ENCODE measurements at regions not wholly inside any gene's neighbourhood (a gene's known extent, or its start where the extent isn't known, plus 50 kb on each side); places are given as distances from the start of the nearest gene placed in this dataset.

GRCh38 chr5:25025831-25026230 is 381.1 kb upstream of the CDH10 start:
- no TSS peak for BruUV-seq (replicated peaks)
- Mint-ChIP-seq H3K4me3 (ENCODE audit: unreplicated experiment) (no peak overlapping the region), H3K9me3 (ENCODE audit: unreplicated experiment) (no peaks in the 10 kb centered on the region), H3K36me3 (ENCODE audit: insufficient read depth, unreplicated experiment) (peaks cover 5% of the 10 kb centered on the region), H3K27me3 (ENCODE audit: insufficient read depth, unreplicated experiment) (no peaks in the 10 kb centered on the region), H3K27ac (ENCODE audit: low read depth, unreplicated experiment) (no peak overlapping the region), H3K4me1 (ENCODE audit: insufficient read depth, unreplicated experiment) (peaks cover 3% of the 10 kb centered on the region)
- intact Hi-C loops (cut with micrococcal nuclease): no loop called here
- CTCF ChIA-PET: interaction anchor here (1.1 to 1.2 kb wide), 2 partner anchors 34 to 380 kb away, joined by 3 to 5 read pairs; no protein-coding TSS in a partner anchor
- no peak for DNase-seq (ENCODE audit: unreplicated experiment)
- POLR2A ChIA-PET: no interaction called here
- TF ChIP-seq, protein P1, sequence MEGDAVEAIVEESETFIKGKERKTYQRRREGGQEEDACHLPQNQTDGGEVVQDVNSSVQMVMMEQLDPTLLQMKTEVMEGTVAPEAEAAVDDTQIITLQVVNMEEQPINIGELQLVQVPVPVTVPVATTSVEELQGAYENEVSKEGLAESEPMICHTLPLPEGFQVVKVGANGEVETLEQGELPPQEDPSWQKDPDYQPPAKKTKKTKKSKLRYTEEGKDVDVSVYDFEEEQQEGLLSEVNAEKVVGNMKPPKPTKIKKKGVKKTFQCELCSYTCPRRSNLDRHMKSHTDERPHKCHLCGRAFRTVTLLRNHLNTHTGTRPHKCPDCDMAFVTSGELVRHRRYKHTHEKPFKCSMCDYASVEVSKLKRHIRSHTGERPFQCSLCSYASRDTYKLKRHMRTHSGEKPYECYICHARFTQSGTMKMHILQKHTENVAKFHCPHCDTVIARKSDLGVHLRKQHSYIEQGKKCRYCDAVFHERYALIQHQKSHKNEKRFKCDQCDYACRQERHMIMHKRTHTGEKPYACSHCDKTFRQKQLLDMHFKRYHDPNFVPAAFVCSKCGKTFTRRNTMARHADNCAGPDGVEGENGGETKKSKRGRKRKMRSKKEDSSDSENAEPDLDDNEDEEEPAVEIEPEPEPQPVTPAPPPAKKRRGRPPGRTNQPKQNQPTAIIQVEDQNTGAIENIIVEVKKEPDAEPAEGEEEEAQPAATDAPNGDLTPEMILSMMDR (IDR thresholded peaks at IDR 0.05; ENCODE audit: unreplicated experiment): no peak

DNA sequence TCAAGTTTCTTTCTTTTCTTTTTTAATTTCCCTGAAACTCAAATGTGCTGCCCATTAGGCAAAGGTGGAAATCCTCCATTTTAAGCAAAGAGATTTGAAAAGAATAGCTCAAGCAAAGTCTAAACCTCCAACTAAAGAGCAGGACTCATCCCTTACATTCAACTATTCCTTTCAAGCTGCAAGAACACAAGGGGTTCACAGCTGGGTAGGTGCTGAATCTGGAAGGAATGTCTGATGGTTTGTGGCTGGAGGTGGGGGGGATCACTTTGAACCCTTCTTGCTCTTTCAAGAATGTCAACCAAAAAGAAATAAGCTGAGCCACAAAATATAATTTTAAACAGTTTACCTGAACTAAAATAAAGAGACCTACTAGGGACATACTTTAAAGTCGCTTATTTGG is 375.7 kb upstream of the CDH10 start:
- TF ChIP-seq, protein P1 (IDR thresholded peaks at IDR 0.05; ENCODE audit: unreplicated experiment): no peak
- Mint-ChIP-seq H3K4me3 (ENCODE audit: unreplicated experiment) (no peak overlapping the region), H3K4me1 (ENCODE audit: insufficient read depth, unreplicated experiment) (peaks cover 7% of the 10 kb centered on the region), H3K36me3 (ENCODE audit: insufficient read depth, unreplicated experiment) (peaks cover 5% of the 10 kb centered on the region), H3K27ac (ENCODE audit: low read depth, unreplicated experiment) (no peak overlapping the region), H3K27me3 (ENCODE audit: insufficient read depth, unreplicated experiment) (no peaks in the 10 kb centered on the region), H3K9me3 (ENCODE audit: unreplicated experiment) (no peaks in the 10 kb centered on the region)
- intact Hi-C loops (cut with micrococcal nuclease): no loop called here
- ChIA-PET POLR2A (no interaction called here), CTCF (interaction anchor here (0.6 kb wide), 2 partner anchors 20 to 1309 kb away, joined by 3 to 4 read pairs; no protein-coding TSS in a partner anchor)
- BruUV-seq (replicated peaks): no TSS peak
- DNase-seq (ENCODE audit: unreplicated experiment): no peak

GRCh38 chr5:25009063-25009462 is 364.3 kb upstream of the CDH10 start:
- intact Hi-C loops (cut with micrococcal nuclease): loop anchor here (10.0 kb wide), 1 partner anchor 564 kb away; no protein-coding TSS in a partner anchor
- H3K4me1 Mint-ChIP-seq (ENCODE audit: insufficient read depth, unreplicated experiment): no peaks in the 10 kb centered on the region
- no peaks in the 10 kb centered on the region for H3K36me3 Mint-ChIP-seq (ENCODE audit: insufficient read depth, unreplicated experiment)
- BruUV-seq (replicated peaks): no TSS peak
- DNase-seq (ENCODE audit: unreplicated experiment): no peak
- H3K27me3 Mint-ChIP-seq (ENCODE audit: insufficient read depth, unreplicated experiment): no peaks in the 10 kb centered on the region
- no peaks in the 10 kb centered on the region for H3K9me3 Mint-ChIP-seq (ENCODE audit: unreplicated experiment)
- no peak overlapping the region for H3K4me3 Mint-ChIP-seq (ENCODE audit: unreplicated experiment)
- POLR2A ChIA-PET: no interaction called here
- TF ChIP-seq, protein P1 (IDR thresholded peaks at IDR 0.05; ENCODE audit: unreplicated experiment): no peak
- H3K27ac Mint-ChIP-seq (ENCODE audit: low read depth, unreplicated experiment): no peak overlapping the region
- CTCF ChIA-PET: no interaction called here

- peak; percentile 70 for DNase-seq (ENCODE audit: unreplicated experiment)
- Mint-ChIP-seq H3K27me3 (ENCODE audit: insufficient read depth, unreplicated experiment) (no peaks in the 10 kb centered on the region), H3K9me3 (ENCODE audit: unreplicated experiment) (no peaks in the 10 kb centered on the region), H3K4me3 (ENCODE audit: unreplicated experiment) (no peak overlapping the region), H3K4me1 (ENCODE audit: insufficient read depth, unreplicated experiment) (no peaks in the 10 kb centered on the region), H3K27ac (ENCODE audit: low read depth, unreplicated experiment) (no peak overlapping the region), H3K36me3 (ENCODE audit: insufficient read depth, unreplicated experiment) (no peaks in the 10 kb centered on the region)
- intact Hi-C loops (cut with micrococcal nuclease): loop anchor here (1.0 to 10.0 kb wide), 2 partner anchors 364 to 562 kb away; no protein-coding TSS in a partner anchor
- CTCF ChIA-PET: interaction anchor here (0.7 to 1.8 kb wide), 11 partner anchors 29 to 777 kb away, joined by 3 to 7 read pairs (median 3); no protein-coding TSS in a partner anchor
- POLR2A ChIA-PET: no interaction called here
- TF ChIP-seq, protein P1 (IDR thresholded peaks at IDR 0.05; ENCODE audit: unreplicated experiment): peak; percentile 44
- BruUV-seq (replicated peaks): no TSS peak
Measured at GRCh38 chr5:25006734-25007133, 362.0 kb upstream of the CDH10 start.

All from MCF 10A (cell line).